Left forelimb (tissue), 1 donor: ENCODE measurements at regions not wholly inside any gene's neighbourhood (a gene's known extent, or its start where the extent isn't known, plus 50 kb on each side); places are given as distances from the start of the nearest gene placed in this dataset.

Experiments
- DNase-seq: peaks from one replicate; pipeline ENCODE4 v3.0.0-alpha.2; 2018; ENCODE audit warnings: low spot score

- no peak for DNase-seq
These were observed 86.3 kb upstream of the XCR1 start for GRCh38 chr3:46113608-46114007.

- no peak for DNase-seq
These were observed 85.7 kb upstream of the XCR1 start for GRCh38 chr3:46112984-46113383.

GRCh38 chr3:46112296-46112695, 85.0 kb upstream of the XCR1 start:
- no peak for DNase-seq

GRCh38 chr3:46110701-46111493, 83.6 kb upstream of the XCR1 start:
- DNase-seq = no peak

- DNase-seq = no peak
These were observed 80.4 kb upstream of the XCR1 start for GRCh38 chr3:46107682-46108081.

GRCh38 chr3:46105306-46105919, 78.1 kb upstream of the XCR1 start:
- DNase-seq = no peak

GRCh38 chr3:46104706-46105105, 77.4 kb upstream of the XCR1 start:
- DNase-seq = no peak

- no peak for DNase-seq
These were observed 75.5 kb upstream of the XCR1 start for GRCh38 chr3:46102780-46103130.

GRCh38 chr3:46102059-46102779, 74.9 kb upstream of the XCR1 start:
- no peak for DNase-seq

- no peak for DNase-seq
These were observed 73.5 kb upstream of the XCR1 start for GRCh38 chr3:46100812-46101211.

GRCh38 chr3:46098319-46098761, 71.1 kb upstream of the XCR1 start:
- no peak for DNase-seq

- no peak for DNase-seq
These were observed 70.5 kb upstream of the XCR1 start for GRCh38 chr3:46097691-46098241.

- no peak for DNase-seq
These were observed 69.5 kb upstream of the XCR1 start for GRCh38 chr3:46096781-46097180.

GRCh38 chr3:46096336-46096735, 69.1 kb upstream of the XCR1 start:
- DNase-seq = no peak

GRCh38 chr3:46095307-46095706, 68.0 kb upstream of the XCR1 start:
- no peak for DNase-seq

- DNase-seq = no peak
These were observed 67.2 kb upstream of the XCR1 start for GRCh38 chr3:46094506-46094905.

- DNase-seq = no peak
These were observed 66.7 kb upstream of the XCR1 start for GRCh38 chr3:46093966-46094365.

- no peak for DNase-seq
These were observed 66.2 kb upstream of the XCR1 start for GRCh38 chr3:46093327-46093942.

GRCh38 chr3:46092702-46093080, 65.4 kb upstream of the XCR1 start:
- DNase-seq = no peak

- DNase-seq = no peak
These were observed 64.7 kb upstream of the XCR1 start for GRCh38 chr3:46091741-46092701.

- no peak for DNase-seq
These were observed 63.8 kb upstream of the XCR1 start for GRCh38 chr3:46091046-46091445.
